Stimulated activated CD4-positive, alpha-beta T cell treated with anti-CD3 and anti-CD28 coated beads, Interleukin-2, amount 100 ng/mL, for 24 hours (primary cell): ENCODE measurements at regions not wholly inside any gene's neighbourhood (a gene's known extent, or its start where the extent isn't known, plus 50 kb on each side); places are given as distances from the start of the nearest gene placed in this dataset.
"Not testable (repeated sequence)": the region's sequence is repeated elsewhere in the genome, so short reads cannot be mapped to it uniquely, and the experiment has no call there.

Experiments used
- DNase-seq, 2 donors: peaks; one replicate each; pipeline ENCODE4 v3.0.0-alpha.2; 2020

DNA sequence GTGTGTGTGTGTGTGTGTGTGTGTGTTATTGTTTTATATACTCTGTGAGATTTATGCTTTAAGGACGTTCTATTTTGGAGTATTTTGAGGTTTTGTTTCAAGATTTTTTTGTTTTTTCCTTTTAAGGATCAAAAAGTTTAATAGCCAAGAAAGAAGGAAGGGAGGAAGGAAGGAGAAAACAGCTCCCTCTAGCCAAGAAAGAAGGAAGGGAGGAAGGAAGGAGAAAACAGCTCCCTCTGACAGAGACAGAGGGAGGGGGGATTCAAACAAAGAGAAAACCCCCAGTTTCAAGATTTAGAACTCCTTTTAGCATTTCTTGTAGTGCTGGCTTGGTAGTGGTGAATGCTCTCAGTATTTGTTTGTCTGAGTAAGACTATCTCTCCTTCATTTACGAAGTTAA, 731.8 kb downstream of the ANKRD7 start:
- not testable (repeated sequence) for DNase-seq

- DNase-seq = no peak
Measured at GRCh38 chr7:118969370-118969769, 744.9 kb downstream of the ANKRD7 start.

DNA sequence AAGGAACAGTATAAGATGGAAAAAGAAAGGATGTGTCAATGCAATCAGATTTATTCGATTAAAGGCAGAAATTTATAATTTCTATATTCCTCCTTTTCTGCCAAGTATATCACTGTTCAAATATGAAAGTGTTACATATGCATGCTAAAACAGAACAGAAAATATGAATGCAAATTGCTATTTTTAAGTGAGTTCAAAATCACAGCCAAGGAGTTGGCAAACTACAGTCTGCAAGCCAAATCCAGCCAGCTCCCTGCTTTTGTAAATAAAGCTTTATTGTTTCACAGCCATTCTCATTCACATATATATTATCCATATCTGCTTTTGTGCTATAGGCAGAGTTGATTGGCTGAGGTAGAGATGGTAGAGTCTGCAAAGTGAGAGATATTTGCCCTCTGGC, 747.2 kb downstream of the ANKRD7 start:
- DNase-seq = no peak

DNA sequence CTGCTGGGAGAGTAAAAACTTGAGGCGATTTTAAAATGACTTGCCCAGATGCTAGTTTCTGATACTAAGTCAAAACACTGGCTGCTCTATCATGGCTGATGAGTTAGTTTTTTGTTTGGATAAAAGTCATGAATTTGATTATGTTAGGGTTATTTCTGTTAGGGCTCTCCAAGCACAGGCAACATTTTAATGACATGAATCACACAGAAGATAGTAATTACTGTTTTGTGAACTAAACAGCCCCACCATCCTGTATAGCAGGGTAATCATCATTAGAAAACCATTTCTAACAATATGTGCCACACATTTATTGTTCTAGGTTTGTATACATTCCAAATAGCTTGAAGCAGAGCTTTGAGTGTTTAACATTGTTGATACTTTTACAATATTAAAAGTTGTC, 750.3 kb downstream of the ANKRD7 start:
- no peak for DNase-seq

GRCh38 chr7:118995350-118995749, 770.8 kb downstream of the ANKRD7 start:
- DNase-seq = no peak

DNA sequence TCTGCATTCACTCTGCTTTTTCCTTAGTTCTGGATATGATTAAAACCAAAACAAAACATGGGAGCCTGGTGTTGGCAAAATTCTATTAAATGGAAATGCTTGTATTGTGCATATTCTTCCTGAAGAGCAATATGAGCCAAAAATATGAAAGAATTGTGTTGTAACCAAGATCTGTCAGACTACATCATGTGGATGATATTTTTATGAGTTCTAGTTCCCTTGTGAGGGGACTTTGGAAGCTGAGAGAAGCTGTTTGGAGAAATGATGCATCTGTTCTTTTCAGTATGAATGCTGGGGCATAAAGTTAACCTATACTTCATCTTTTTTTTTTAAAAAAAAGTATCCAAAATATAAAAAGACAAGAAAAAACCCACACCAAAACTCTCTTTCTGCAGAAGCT, 782.7 kb downstream of the ANKRD7 start:
- DNase-seq = no peak

- DNase-seq = no peak
Measured at GRCh38 chr7:119010635-119011034, 786.1 kb downstream of the ANKRD7 start.

DNA sequence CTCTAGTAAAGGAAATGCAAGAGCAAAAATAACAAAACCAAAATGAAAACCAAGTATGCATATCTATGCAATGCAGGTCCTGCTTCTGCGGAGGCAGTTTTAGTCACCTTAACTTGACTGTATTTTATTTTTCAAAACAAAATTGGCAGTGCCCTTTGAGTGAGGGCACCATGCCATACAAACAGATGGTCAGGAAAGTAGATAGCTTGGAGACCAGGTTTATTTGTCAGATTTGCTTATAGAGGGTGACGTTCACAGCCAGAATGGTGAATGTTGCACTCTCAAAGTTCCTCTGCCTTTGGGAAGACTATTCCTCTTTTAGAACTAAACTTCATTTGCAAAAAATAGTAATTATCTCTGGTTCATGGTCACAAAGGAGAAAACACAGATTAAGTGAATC, 801.9 kb downstream of the ANKRD7 start:
- DNase-seq = no peak

- no peak for DNase-seq
Measured at GRCh38 chr7:119028736-119029135, 804.2 kb downstream of the ANKRD7 start.

DNA sequence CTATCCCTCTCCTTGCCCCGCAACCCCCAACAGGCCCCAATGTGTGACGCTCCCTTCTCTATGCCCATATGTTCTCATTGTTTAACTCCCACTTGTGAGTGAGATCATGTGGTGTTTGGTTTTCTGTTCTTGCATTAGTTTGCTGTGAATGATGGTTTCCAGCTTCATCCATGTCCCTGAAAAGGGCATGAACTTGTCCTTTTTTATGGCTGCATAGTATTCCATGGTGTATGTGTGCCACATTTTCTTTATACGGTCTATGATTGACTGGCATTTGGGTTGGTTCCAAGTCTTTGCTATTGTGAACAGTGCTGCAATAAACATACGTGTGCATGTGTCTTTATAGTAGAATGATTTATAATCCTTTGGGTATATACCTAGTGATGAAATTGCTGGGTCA, 807.6 kb downstream of the ANKRD7 start:
- DNase-seq = not testable (repeated sequence)

DNA sequence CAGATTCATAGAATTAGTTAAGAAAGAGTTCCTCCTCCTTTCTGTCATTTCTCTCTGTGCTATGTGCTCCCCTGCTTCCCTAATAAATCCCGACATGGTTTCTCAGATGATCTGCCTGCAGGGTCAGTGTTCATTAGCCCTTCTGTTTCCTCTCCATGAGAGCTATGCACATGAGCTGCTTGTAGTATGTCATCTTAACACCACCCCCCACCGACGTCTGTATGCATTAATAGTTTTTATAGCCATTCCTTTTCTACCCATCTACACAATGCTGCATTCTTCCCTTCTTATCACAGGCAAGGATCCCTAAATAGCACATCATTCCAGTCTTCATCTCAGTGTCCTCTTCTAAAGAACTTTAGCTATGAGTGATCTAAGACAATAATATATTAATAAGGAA, 809.1 kb downstream of the ANKRD7 start:
- no peak for DNase-seq

DNA sequence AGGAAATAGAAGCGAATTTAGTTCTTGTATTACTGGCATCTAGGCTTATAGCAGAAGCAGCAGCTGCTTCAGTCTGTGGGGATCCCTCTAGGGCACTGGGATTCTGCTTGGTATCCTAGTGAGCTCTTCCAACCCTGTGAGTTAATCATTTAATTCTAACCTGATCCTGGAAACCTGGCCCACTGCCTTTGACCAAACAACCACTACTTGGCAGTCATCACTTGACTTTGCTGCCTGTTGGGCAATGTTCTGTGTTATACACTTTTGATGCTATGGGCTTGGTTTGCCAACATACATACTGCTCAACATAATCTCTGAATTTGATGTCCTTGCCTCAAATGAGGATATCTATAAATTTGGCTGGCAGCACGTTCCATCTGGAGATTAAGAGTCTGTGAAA, 813.4 kb downstream of the ANKRD7 start:
- DNase-seq = no peak

GRCh38 chr7:119046068-119046467, 821.6 kb downstream of the ANKRD7 start:
- no peak for DNase-seq

GRCh38 chr7:119065966-119066365, 841.5 kb downstream of the ANKRD7 start:
- no peak for DNase-seq

GRCh38 chr7:119086026-119086425, 861.5 kb downstream of the ANKRD7 start:
- DNase-seq = no peak

DNA sequence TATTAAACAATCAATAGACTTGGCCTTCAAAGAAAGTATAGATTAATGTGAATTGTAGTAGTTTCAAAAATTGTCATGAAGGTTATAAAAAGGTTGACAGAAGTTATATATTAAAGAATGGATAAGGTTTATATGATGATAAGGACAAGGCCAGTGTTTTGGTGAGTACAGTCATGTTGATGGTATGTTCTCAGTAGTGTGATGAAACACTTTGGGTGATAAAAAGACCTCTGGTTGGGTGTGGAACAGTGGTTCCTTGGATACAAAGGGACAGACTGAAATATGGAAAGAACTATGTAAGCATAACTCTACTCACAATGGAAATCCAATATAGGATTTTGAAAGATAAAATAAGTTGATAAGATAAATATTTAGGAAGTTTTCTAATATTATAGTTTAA, 866.3 kb downstream of the ANKRD7 start:
- no peak for DNase-seq

DNA sequence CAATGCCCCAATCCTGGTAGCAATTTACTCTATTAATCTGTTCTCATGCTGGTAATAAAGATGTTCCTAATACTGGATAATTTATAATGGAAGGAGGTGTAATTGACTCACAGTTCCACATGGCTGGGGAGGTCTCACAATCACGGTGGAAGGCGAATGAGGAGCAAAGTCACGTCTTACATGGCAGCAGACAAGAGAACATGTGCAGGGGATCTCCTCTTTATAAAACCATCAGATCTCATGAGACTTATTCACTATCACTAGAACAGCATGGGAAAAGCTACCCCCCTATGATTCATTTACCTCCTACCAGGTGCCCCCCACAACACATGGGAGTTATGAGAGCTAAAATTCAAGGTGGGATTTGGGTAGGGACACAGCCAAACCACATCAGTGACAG, 872.2 kb downstream of the ANKRD7 start:
- DNase-seq = no peak

- DNase-seq = not testable (repeated sequence)
Measured at GRCh38 chr7:119100611-119101258, 876.2 kb downstream of the ANKRD7 start.

DNA sequence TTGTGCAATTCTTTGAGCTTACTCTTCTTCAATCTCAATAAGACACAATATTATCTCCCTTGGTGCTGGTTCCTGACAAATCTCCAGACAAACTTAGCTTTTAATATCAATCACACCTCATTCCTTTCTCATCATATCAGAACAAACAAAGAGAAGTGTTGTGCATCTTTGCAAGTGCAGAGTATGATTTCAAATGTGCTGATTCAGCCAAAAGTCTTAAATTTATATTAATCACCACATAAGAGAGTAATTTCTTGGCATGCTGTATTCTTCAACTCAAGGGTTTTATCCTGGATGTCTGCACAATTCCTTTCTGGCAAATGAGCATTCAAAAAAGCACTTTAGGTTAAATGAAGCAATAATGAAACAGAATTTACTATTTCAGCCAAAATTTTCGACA, 877.8 kb downstream of the ANKRD7 start:
- DNase-seq = no peak

DNA sequence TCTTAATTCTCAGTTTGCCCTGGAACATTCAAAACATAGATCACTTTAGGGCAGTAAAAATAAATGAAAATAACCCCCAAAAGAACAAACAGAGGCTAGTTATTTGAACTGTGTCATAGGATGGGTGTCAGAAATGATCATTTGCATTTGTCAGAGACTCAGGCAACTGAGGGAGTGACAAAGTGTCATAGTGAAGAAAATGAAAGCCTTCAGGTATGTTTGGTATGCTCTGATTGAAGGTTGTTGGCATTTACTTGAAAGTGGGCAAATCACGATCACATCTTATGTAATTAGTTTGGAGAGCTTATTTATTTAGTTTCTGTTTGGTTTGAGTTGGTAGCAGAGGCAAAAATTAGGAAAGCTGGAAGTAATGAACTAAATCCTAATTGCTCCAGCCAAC, 880.9 kb downstream of the ANKRD7 start:
- DNase-seq = no peak

- DNase-seq = no peak
Measured at GRCh38 chr7:119123326-119123725, 898.8 kb downstream of the ANKRD7 start.

GRCh38 chr7:119127706-119128105, 903.2 kb downstream of the ANKRD7 start:
- no peak for DNase-seq

DNA sequence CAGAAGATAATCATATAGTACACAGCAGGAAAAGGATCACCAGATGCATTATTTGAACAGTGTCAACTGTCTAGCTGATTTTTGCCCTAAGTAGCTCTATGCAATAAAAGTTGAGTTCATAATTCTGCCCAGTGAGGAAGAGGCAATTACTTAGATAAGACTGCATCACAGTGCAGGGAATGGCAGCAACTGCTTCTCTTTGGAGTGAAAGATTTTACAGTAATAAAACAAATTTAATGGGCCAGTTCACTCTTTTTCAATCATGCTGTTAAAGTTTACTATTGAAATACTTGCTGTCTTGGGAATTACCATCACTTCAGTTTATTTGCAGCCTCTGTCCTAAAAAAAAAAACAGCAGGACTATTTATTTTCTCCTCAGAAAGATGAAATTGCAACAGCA, 907.9 kb downstream of the ANKRD7 start:
- no peak for DNase-seq

DNA sequence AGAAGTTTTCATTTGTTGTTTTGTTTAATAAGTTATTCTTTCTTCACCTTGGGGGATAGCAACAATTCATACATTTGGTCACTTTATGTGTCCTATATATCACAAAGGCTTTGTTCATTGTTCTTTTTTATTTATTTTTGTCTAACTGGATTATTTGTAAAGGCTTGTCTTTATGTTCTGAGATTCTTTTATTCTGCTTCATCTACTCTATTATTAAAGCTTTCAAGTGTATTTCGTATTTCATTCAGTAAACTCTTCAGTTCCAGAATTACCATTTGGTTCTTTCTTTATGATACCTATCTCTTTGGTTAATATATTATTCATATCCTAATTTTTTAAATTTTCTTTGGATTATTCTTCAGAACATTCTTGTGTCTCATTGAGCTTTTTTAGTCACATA, 942.9 kb downstream of the ANKRD7 start:
- DNase-seq = no peak

- DNase-seq = no peak
Measured at GRCh38 chr7:119172043-119172442, 947.5 kb downstream of the ANKRD7 start.
